ENCODE measurements at regions not wholly inside any gene's neighbourhood (a gene's known extent, or its start where the extent isn't known, plus 50 kb on each side); places are given as distances from the start of the nearest gene placed in this dataset.

- no peak for DNase-seq (ENCODE audit: low read depth, low spot score)
- in situ Hi-C loops (cut with HindIII; ENCODE audit: low pct_unique_long_range_greater_than_20kb, low sequenced_read_pairs) = no loop called here
Measured at GRCh38 chr1:69123486-69123885, 444.2 kb upstream of the LRRC7 start.

GRCh38 chr1:69126796-69127195 lies 440.9 kb upstream of the LRRC7 start:
- DNase-seq (ENCODE audit: low read depth, low spot score) = no peak
- in situ Hi-C loops (cut with HindIII; ENCODE audit: low pct_unique_long_range_greater_than_20kb, low sequenced_read_pairs) = no loop called here

- in situ Hi-C loops (cut with HindIII; ENCODE audit: low pct_unique_long_range_greater_than_20kb, low sequenced_read_pairs) = no loop called here
- DNase-seq (ENCODE audit: low read depth, low spot score) = no peak
Measured at GRCh38 chr1:69128204-69128603, 439.5 kb upstream of the LRRC7 start.

- no peak for DNase-seq (ENCODE audit: low read depth, low spot score)
- in situ Hi-C loops (cut with HindIII; ENCODE audit: low pct_unique_long_range_greater_than_20kb, low sequenced_read_pairs) = no loop called here
Measured at GRCh38 chr1:69129538-69129937, 438.2 kb upstream of the LRRC7 start.

GRCh38 chr1:69138172-69138571 lies 429.6 kb upstream of the LRRC7 start:
- no peak for DNase-seq (ENCODE audit: low read depth, low spot score)
- in situ Hi-C loops (cut with HindIII; ENCODE audit: low pct_unique_long_range_greater_than_20kb, low sequenced_read_pairs) = no loop called here

GRCh38 chr1:69139007-69139406 lies 428.7 kb upstream of the LRRC7 start:
- DNase-seq (ENCODE audit: low read depth, low spot score) = no peak
- in situ Hi-C loops (cut with HindIII; ENCODE audit: low pct_unique_long_range_greater_than_20kb, low sequenced_read_pairs) = no loop called here

- in situ Hi-C loops (cut with HindIII; ENCODE audit: low pct_unique_long_range_greater_than_20kb, low sequenced_read_pairs) = no loop called here
- DNase-seq (ENCODE audit: low read depth, low spot score) = no peak
Measured at GRCh38 chr1:69146303-69146702, 421.4 kb upstream of the LRRC7 start.

GRCh38 chr1:69148731-69149130 lies 419.0 kb upstream of the LRRC7 start:
- no peak for DNase-seq (ENCODE audit: low read depth, low spot score)
- in situ Hi-C loops (cut with HindIII; ENCODE audit: low pct_unique_long_range_greater_than_20kb, low sequenced_read_pairs) = no loop called here

- in situ Hi-C loops (cut with HindIII; ENCODE audit: low pct_unique_long_range_greater_than_20kb, low sequenced_read_pairs) = no loop called here
- no peak for DNase-seq (ENCODE audit: low read depth, low spot score)
Measured at GRCh38 chr1:69157046-69157756, 410.5 kb upstream of the LRRC7 start.

GRCh38 chr1:69163241-69163640 lies 404.5 kb upstream of the LRRC7 start:
- in situ Hi-C loops (cut with HindIII; ENCODE audit: low pct_unique_long_range_greater_than_20kb, low sequenced_read_pairs) = no loop called here
- DNase-seq (ENCODE audit: low read depth, low spot score) = no peak

GRCh38 chr1:69163779-69164178 lies 403.9 kb upstream of the LRRC7 start:
- in situ Hi-C loops (cut with HindIII; ENCODE audit: low pct_unique_long_range_greater_than_20kb, low sequenced_read_pairs) = no loop called here
- DNase-seq (ENCODE audit: low read depth, low spot score) = no peak

GRCh38 chr1:69167876-69168275 lies 399.8 kb upstream of the LRRC7 start:
- in situ Hi-C loops (cut with HindIII; ENCODE audit: low pct_unique_long_range_greater_than_20kb, low sequenced_read_pairs) = no loop called here
- DNase-seq (ENCODE audit: low read depth, low spot score) = no peak

- DNase-seq (ENCODE audit: low read depth, low spot score) = no peak
- in situ Hi-C loops (cut with HindIII; ENCODE audit: low pct_unique_long_range_greater_than_20kb, low sequenced_read_pairs) = no loop called here
Measured at GRCh38 chr1:69171248-69171647, 396.5 kb upstream of the LRRC7 start.

- DNase-seq (ENCODE audit: low read depth, low spot score) = no peak
- in situ Hi-C loops (cut with HindIII; ENCODE audit: low pct_unique_long_range_greater_than_20kb, low sequenced_read_pairs) = no loop called here
Measured at GRCh38 chr1:69172003-69173000, 395.4 kb upstream of the LRRC7 start.

GRCh38 chr1:69175053-69175452 lies 392.7 kb upstream of the LRRC7 start:
- DNase-seq (ENCODE audit: low read depth, low spot score) = no peak
- in situ Hi-C loops (cut with HindIII; ENCODE audit: low pct_unique_long_range_greater_than_20kb, low sequenced_read_pairs) = no loop called here

- in situ Hi-C loops (cut with HindIII; ENCODE audit: low pct_unique_long_range_greater_than_20kb, low sequenced_read_pairs) = no loop called here
- no peak for DNase-seq (ENCODE audit: low read depth, low spot score)
Measured at GRCh38 chr1:69180358-69180757, 387.4 kb upstream of the LRRC7 start.

- no peak for DNase-seq (ENCODE audit: low read depth, low spot score)
- in situ Hi-C loops (cut with HindIII; ENCODE audit: low pct_unique_long_range_greater_than_20kb, low sequenced_read_pairs) = no loop called here
Measured at GRCh38 chr1:69185378-69185777, 382.3 kb upstream of the LRRC7 start.

- in situ Hi-C loops (cut with HindIII; ENCODE audit: low pct_unique_long_range_greater_than_20kb, low sequenced_read_pairs) = no loop called here
- no peak for DNase-seq (ENCODE audit: low read depth, low spot score)
Measured at GRCh38 chr1:69191335-69191734, 376.4 kb upstream of the LRRC7 start.

GRCh38 chr1:69195136-69195535 lies 372.6 kb upstream of the LRRC7 start:
- in situ Hi-C loops (cut with HindIII; ENCODE audit: low pct_unique_long_range_greater_than_20kb, low sequenced_read_pairs) = no loop called here
- DNase-seq (ENCODE audit: low read depth, low spot score) = no peak
